DMS79 treated with DMSO at 0.1 percent for 48 hours (cell line): ENCODE measurements at regions not wholly inside any gene's neighbourhood (a gene's known extent, or its start where the extent isn't known, plus 50 kb on each side); places are given as distances from the start of the nearest gene placed in this dataset.
"Not testable (repeated sequence)": the region's sequence is repeated elsewhere in the genome, so short reads cannot be mapped to it uniquely, and the experiment has no call there.

Experiments
- DNase-seq: peaks from one replicate; lab custom pipeline; 2025; lab: John Stamatoyannopoulos, UW

DNA sequence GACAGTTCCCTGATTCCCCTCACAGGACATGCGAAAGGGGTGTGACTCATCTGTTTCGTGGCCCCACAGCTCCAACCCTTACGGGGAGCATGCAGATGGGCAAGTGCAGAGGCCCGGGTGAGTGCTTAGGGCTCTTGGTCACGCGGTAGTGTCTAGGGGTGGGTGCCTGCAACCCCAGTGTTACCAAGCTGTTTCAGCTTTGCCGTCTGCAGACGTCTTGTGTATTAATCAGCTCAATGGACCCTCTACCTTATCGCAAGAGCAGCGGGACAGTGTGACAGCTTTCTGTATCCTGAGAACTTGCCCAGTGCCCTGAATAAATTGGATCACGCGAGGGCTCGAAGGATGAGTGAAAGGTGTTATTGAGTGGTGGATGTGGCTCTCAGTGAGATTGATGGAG lies 816.4 kb upstream of the ANO3 start:
- DNase-seq = no peak

DNA sequence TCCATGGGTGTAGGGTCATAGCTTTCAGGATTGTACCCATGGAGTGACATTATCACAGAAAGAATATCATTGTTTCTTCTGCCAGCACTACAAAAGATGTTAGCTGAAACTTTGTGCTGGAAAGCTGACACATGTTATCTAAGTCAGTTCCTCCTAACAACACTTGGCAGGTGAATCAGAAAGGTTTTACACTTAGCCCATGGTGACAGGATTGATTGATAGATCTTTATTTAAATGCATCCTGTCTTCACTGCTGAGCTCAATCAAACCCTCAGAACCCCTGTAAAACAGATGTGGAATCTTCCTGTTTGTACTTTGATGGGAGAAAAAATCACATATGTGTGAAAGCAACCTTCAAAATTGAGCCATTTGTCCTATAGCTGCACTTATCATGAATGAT lies 811.5 kb upstream of the ANO3 start:
- no peak for DNase-seq

DNA sequence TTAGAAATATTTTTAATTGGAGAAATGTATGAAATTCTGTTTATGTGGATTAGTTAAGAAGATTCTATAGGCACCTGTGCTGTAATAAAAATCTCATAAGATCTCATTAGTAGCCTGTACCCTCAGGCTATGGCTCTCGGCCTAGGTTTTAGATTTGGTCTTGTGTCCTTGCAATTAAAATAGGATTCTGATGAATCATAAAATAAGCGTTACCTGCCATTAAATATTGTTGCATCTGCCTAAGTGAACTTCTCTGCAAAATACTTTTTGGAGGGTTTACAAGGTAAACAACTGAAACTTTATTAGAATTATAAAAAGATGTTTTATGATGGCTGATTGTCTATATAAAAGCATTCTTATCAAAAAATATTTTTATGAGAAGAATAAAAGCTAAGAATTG lies 804.1 kb upstream of the ANO3 start:
- no peak for DNase-seq

DNA sequence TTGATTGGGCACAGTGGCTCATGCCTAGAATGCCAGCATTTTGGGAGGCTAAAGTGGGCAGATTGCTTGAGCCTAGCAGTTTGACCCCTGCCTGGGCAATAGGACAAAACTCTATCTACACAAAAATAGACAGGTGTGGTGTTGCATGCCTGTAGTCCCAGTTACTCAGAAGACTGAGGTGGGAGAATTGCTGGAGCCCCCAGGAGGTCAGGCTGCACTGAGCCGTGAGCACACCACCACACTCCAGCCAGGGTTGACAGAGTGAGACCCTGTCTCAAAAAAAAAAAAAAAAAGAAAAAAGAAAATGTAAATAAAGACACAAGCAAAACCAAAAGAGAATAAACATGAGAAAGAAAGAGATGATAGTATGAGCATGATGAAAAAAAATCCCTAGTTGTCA lies 802.4 kb upstream of the ANO3 start:
- no peak for DNase-seq

DNA sequence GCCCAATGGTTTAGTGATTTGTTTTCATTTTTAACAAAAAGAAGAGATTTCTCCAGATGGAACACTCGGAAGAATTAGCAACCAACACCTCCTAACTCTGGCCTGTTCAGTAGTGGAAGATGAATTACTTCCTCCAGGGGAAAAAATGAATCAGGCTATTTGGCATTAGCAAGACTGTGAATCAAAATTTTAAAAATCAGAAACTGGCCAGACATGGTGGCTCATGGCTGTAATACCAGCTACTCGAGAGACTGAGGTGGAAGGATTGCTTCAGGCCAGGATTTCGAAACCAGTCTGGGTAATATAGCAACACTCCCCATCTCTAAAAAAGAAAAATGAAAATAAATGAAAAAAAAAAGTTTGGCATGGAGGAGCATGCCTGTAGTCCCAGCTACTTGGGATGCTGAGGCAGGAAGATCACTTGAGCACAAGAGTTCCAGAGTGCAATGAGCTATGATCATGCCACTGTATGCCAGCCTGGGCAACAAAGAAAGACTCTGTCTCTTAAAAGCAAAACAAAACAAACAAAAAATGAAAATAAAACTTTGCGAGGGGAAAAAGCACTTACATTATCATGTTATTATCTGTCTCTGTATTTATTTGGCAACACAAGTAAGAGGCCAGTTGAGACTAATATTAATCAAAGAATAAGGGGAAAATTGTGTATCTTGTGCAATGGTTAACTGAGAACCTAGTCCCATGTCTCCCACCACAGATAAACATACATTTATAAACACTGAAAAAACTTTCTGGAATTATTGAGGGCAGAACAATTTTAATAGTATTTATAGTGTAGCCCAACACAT lies 796.3 kb upstream of the ANO3 start:
- no peak for DNase-seq

DNA sequence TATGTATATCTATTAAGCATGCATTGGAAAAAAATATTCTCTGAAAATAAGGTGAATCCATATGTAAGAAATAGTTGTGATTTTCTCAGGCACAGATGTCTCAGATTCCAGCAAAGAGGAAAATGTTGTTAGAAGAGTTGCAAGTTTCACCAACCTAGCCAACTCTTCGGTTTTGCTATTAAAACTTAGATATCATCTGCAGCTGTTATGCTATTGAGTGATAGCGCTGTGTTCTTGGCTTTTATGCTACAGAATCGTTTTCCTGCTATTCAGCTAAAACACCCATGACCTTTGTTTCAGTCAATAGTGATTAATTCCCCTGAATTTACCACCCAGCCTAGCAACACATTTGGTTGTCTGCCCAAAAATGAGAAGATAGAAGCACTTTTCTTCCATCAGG lies 795.6 kb upstream of the ANO3 start:
- DNase-seq = no peak

DNA sequence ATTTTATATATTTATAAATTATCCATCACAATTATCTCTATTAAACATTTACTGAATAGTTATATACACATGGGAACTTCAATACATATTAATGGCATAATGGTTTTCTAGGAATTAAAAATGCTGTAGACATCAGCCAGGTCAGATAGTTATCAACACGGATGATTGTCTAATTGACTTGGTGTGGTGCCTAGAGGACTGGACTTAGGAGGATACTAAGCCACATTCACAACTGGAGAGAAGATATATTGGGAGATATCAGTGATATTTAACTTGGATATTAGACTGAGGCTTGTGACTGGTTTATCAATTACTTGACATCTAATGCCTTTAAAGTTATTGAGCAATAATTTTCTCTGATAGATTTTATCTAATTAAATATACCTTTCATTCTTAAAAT lies 794.5 kb upstream of the ANO3 start:
- DNase-seq = no peak

DNA sequence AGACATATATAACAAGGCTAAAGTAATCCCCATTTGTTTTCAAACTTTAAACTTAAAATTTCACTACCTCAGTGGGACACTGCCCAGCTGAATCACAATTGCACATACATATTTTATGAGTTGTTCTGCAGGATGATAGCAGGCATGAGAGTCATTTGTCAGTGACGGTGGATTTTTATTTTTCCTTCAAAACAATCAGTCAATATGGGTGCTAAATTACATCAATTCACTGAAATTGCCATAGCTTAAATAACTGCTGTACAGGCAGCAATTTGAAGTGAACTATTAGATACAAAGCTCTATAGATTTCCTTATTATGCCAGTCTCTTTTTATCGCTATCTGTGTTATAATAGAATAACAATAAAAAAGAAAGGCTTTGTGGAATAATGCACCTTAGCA lies 784.6 kb upstream of the ANO3 start:
- DNase-seq = no peak

DNA sequence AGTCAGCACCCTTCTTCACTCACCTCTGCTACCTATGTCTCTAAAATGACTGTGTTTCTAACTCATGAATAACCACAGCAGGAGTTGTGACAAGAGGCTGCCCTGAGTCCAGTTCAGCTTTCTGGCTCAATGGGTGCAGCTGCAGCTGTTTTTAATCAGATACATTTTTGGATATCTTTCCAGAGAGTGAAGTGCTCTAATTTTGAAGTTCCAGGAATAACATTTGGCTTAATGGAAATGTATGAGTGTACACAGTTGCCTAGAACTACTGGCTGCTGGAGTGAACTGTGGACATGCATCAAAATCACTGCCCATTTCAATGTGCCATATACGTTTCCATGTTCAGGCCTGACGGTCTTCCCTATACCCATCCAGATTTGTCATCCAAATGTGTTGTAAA lies 769.5 kb upstream of the ANO3 start:
- no peak for DNase-seq

DNA sequence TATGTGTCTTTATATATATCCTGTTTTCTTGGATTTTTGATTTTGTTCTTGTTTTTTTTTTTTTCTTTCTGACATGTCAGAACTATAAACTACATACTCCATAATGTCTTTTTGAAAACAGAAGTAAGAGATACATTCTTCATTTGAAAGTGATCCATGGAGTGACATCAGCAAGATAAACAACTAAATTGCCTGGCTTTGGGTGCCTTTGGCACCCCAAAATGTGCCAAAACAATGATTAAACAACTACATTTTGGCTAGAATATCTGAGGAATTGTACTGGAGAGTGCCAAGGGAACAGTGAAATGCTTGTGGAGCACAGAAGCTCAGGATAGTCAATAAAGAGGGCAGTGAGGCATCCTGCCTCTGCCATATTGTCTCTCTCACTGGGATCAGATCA lies 766.1 kb upstream of the ANO3 start:
- no peak for DNase-seq

DNA sequence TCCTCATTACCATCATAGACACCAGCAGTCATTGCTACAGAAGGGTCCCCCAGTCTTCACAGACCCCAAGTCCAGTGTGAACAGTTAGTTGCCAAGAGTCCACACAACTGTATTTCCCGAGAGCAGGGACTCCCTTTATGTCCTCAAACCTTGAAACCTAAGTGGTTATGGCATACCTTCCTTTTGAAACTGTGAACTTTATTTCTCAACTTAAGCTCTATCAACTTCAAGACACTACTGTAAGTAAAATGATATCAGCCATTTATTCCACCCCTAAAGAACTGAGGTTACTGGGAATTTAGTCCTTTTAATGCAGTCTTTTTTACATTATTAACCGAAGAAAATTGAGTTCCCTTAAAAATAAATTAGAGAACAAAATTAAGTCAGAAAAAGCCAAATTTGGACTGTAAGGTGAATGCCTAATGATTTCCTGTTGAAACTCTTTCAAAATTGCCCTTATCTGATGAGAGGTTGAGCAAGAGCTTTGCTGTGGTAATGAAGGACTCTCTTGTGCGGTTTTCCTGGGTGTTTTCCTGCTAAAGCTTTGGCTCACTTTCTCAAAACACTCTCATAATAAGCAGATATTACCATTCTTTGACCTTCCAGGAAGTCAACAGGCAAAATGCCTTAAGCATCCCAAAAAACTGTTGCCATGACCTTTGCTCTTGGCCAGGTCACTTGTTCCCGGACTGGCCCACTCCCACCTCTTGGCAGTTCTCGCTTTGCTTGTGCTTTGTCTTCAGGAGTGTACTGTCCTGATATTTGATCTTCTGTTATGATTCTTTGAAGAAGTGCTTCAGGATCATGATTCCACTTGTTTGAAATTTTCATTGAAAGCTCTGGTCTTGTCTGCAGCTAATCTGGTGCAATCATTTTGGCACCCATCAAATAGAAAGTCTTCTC lies 765.4 kb upstream of the ANO3 start:
- no peak for DNase-seq

DNA sequence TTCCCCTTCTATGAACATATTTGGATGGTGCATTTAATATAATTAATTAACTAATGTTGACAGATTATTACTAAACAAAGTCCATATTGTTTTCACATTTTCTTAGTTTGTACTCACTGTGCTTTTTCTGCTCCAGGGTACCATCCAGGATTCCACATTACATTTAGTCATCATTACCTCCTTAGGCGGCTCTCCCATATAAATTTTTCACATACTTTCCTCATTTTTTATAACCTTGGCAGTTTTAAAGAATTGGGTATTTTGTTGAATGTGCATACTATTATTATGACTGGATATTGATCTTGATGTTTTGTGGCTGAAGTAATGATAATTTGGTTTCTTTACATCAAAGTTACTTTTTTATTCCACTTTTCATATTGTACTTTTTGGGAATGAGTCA lies 755.6 kb upstream of the ANO3 start:
- no peak for DNase-seq

DNA sequence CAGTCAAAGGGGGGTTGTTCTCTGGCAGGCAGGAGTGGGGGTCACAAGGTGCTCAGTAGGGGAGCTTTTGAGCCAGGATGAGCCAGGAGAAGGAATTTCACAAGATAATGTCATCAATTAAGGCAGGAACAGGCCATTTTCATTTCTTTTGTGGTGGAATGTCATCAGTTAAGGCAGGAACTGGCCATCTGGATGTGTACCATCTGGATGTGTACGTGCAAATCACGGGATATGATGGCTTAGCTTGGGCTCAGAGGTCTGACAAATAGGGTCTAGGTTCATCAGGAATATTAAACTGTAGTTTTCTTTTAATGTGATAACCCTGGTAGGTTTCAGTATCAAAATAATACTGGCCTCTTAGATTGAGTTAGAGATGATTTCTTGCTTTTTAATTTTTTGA lies 752.4 kb upstream of the ANO3 start:
- DNase-seq = not testable (repeated sequence)

DNA sequence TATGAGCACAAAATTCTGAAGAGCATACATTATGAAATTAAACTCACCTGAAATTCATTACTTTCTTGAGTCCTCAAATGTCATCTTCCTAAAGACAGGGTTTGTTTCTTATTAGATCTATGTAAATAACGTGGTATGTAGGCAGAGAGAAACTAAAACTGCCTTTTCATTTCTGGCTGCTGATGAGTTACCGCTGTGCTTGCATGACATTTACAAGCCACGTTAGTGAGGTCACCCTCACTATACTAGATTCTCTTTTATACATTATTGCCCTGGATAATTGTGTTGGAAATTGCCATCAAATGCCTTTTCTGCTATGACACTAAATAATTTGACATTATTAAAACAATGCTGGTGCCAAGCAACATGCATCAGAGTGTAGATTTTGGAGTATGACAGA lies 748.3 kb upstream of the ANO3 start:
- no peak for DNase-seq

DNA sequence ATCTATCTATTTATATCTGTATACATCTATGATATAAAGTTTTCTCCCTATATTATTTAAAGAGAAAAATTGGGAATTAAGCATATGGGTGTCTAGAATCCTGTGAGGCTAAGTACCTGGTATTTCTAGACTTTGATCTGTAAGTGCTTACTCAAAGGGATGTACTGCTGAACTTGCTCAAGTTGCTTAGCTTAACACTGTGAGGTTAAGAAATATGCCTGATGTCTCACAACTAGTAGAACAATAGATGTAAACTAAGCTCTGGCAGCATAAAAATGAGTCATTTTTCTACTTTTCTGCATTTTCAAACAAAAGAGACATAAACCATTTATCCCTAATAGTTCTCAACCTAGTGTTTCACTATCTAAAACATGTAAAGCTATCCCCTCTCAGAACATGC lies 744.4 kb upstream of the ANO3 start:
- no peak for DNase-seq

DNA sequence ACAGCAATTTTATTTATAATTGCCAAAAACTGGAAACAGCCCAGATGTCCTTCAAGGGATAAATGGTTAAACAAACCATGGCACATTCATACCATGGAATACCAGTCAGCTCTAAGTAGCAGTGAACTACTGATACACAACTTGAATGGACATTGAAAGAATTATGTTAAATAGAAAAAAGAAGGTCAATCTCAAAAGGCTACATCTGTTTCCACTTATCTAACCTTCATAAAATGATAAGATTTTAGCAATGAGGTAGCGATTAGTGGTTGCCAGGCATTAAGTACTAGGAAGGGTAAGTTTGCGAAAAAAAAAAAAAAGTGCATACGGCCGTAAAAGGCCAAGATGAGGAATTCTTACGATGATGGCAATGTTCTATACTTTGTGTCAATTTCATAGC lies 738.7 kb upstream of the ANO3 start:
- DNase-seq = no peak

DNA sequence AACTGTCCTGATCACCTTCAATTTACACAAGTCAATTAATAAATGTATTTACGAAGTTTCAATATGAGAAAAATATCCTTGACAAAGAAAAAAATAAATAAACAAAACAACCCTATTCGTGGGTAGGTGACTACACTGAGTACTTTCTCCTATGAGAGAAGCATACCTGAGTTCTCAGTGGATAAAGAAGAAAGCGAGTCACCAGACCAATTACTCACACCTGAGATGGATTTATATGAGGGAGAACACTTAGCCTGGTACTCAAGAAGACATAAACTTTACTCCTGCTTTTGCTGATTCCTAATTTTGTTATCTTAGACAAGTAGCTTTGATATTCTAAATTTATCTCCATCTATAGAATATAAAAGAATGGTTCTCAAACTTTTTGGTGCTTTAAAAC lies 735.2 kb upstream of the ANO3 start:
- no peak for DNase-seq

DNA sequence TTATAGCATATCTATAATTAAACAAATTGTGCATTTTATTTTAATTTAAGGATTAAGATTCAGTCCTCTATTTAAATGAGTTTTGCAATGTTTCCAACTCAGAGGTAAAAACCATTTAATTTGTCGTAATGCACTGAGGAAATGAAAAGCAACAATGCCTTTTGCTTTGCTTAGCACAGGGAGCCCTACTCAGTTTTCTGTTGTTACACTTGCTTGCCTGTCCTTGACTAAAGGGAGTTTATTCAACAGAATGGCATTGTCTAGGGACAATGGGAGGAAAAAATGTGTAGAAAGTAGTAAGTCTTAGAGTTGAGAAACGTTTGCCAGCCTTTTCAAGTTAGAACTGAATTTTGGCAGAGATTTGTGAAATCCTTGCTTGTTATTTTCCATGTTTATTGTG lies 734.2 kb upstream of the ANO3 start:
- no peak for DNase-seq

DNA sequence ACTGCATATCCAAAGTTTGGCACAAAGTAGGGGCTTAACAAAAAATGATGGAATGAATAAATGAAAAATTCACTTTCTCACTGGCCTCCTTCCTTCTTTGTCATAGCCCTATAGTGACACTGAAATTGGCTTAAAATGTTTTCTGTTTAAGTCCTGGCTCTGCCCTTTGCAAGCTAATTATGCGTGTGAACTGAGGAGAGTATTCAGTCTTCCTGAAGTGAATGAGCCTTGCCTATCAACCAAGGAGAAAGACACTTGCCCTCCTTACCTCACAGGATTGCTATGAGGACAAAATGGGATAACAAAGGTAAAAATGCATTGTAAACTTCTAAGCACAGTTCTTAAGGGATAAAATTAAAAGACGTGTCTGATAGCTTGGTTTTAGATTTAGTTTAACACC lies 729.8 kb upstream of the ANO3 start:
- DNase-seq = no peak

DNA sequence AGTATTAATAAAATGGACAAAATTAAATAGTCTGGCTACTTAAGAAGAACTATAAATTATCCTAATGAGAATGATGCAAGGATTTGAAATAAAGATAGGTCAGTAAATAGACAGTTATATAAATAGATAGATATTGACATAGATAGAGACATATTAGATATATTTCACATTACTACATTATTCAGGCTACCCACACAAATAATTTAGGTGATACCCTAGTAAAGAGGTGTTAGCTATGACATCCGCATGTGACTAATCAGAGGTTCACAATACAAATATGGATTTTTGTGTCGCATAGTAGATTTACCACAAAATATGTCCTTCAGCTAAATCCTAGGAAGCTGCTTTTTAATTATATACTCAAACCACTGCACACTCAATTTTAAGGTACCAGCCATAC lies 729.0 kb upstream of the ANO3 start:
- DNase-seq = no peak

DNA sequence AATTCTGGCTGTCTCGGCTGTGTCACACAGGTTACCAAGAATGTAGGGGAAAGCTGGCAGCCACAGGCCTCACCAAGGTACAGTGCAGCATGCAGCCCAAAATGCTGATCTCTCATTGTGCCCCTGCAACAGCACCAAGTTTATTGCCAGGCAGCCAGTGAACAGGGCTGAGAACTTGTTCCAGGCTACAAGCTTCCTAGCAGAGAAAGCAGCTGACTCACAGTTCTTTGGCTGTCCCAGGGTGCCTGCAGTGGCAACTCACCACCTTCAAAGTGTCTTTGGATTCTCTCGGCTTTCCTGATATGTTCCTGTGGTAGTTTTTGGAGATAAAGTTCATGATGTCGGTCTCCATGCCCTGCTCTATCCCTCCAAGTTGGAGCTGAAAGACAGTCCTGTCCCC lies 719.1 kb upstream of the ANO3 start:
- no peak for DNase-seq

DNA sequence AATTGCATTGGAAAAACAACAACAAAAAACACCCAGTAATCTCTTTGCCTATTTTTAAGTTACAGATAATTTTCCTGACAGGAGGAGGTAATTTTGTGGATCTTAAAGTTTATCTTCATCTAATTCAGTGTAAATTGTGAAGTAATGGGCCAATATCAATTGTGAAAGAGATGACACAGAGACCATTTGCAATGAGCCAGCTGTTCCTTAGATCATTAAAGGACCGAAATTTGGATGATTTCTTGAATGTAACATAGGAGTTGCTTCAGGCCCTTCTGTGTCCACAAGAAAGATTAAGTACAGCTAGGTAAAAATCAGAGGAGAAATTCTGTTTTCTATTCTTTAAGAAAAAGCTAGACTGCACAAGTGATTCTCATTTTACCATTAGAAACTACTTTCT lies 718.5 kb upstream of the ANO3 start:
- no peak for DNase-seq

DNA sequence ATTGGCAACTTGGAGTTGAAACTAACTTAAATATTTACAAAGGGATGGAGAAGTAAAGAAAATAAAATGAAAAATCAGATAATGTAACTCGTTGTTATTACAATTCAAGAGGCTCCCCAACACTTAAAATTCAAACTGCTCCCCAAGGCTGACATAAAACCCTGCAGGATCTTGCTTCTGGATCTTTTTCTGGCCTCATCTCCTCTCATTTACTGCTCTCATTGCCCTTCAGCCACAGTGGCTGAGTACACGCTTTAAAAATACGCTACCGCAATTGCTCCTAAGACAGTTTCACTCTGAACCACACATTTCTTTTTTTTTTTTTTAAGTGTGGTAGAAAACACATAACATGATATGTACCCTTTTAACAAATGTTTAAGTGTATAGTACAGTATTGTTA lies 718.1 kb upstream of the ANO3 start:
- no peak for DNase-seq

DNA sequence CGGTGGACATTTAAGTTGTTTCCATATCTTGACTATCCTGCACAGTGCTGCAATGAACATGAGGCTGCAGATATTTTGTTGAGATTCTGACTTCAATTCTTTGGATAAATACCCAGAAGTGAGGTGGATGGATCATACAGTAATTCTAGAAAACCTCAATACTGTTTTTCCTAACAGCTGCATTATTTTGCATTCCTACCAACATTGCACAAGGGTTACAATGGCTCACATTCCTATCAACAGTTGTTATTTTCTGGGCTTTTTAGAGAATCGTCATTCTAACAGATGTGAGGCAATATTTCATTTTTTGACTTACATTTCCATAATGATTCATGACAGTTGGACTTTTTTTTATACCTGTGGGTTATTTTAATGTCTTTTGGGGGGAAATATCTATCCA lies 716.9 kb upstream of the ANO3 start:
- DNase-seq = no peak
